ENCODE measurements at regions not wholly inside any gene's neighbourhood (a gene's known extent, or its start where the extent isn't known, plus 50 kb on each side); places are given as distances from the start of the nearest gene placed in this dataset.

GRCh38 chr2:41417511-41417910 is 630.3 kb upstream of the PKDCC start:
- TF ChIP-seq, protein P1, sequence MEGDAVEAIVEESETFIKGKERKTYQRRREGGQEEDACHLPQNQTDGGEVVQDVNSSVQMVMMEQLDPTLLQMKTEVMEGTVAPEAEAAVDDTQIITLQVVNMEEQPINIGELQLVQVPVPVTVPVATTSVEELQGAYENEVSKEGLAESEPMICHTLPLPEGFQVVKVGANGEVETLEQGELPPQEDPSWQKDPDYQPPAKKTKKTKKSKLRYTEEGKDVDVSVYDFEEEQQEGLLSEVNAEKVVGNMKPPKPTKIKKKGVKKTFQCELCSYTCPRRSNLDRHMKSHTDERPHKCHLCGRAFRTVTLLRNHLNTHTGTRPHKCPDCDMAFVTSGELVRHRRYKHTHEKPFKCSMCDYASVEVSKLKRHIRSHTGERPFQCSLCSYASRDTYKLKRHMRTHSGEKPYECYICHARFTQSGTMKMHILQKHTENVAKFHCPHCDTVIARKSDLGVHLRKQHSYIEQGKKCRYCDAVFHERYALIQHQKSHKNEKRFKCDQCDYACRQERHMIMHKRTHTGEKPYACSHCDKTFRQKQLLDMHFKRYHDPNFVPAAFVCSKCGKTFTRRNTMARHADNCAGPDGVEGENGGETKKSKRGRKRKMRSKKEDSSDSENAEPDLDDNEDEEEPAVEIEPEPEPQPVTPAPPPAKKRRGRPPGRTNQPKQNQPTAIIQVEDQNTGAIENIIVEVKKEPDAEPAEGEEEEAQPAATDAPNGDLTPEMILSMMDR (conservative IDR thresholded peaks at IDR 0.05), result no peak
- TF ChIP-seq EZH2 (IDR thresholded peaks at IDR 0.05; ENCODE audit: low read depth), result no peak

Measured in PC-9 (cell line).